ENCODE measurements at regions not wholly inside any gene's neighbourhood (a gene's known extent, or its start where the extent isn't known, plus 50 kb on each side); places are given as distances from the start of the nearest gene placed in this dataset.

DNA sequence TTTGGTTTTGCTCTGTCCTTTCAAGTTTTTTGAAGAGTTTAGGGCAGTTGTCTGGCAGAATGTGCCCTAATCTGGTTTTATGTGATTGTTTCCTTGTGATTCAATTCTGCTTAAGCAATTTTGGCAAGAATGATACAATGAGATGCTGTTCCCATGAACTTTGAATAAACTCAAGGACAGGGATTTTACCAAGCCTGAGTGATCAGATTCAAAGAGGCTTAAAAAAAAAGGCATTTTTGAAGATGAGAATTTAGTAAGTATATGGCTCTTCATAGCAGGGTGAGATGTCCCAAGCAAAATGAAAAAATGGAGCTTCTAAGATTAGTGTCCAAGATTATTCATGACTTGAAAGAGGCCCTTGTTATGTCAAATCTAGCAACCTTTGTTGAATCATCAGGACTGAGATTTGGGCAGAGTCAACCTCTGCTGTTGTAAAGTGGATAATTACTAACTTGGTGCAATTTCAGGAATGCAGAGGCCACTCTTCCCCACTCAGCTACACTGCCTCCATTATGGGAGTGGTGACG, 180.6 kb upstream of the NUDT4 start:
- DNase-seq (ENCODE audit: extremely low read depth, low read depth, low spot score): no peak

DNA sequence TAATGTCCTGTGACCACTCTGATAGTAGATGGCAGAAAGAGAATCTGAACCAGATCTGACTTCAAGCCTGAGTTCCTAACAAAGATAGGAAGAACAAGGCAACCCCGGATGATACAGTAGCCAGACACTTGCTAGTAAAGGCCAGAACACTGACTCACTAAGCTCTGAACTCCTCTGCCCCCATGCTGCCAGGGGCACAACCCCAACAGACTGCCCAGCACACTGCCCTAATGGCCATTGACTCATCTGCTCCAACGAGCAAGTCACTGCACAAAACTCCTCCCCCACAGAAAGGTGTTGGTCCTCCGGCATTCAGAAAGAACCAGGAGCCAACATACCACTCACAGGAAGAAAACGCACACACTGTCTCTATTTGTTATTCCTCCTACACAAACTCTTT, 179.6 kb upstream of the NUDT4 start:
- no peak for DNase-seq (ENCODE audit: extremely low read depth, low read depth, low spot score)

DNA sequence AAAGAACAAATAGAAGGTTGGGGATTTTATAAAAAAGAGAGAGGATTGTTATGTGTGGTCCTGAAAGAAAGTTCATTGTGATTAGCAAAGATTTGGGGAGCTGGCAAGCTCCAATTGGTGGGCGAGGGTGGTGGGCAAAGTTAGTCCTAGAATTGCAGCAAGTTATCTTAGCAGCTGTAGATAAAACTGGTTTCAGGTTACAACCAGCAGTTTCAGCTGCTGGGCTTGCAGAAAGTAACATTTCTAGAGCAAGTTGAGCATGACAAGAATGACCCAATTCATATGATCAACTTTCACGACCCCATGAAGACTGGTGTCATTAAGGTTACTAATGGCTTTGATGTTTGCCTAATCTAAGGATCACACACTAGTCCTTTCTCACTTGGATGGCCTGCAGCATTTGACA, 177.9 kb upstream of the NUDT4 start:
- no peak for DNase-seq (ENCODE audit: extremely low read depth, low read depth, low spot score)

DNA sequence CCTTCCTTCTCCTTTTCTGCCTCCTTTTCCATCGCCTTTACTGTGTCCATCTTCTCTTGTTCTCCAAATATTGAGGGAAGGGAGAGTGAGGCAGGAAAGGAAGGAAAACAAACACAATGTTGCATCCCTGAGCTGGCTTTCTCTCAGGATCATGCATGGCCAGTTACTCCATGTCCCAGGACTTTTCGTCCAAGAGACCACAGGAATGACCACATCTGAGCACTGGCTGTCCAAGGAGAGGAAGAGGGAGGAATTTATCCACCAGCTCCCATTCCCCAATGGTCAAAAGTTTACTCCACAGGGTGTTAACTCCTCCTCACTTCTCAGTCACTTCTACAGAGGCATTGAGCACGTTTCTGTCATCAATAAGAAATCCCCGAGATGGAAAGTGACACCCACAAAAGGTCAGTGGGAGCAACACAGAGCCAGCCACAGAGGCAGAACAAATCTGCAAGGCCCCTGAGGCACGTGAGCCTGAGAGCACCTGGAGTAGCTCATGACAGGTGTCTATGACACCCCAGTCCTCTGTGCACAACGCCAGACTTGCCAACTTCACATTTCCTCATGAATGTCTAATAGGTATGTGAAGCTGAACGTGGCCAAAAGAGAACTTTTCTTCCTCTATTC, 177.3 kb upstream of the NUDT4 start:
- DNase-seq (ENCODE audit: extremely low read depth, low read depth, low spot score): no peak

DNA sequence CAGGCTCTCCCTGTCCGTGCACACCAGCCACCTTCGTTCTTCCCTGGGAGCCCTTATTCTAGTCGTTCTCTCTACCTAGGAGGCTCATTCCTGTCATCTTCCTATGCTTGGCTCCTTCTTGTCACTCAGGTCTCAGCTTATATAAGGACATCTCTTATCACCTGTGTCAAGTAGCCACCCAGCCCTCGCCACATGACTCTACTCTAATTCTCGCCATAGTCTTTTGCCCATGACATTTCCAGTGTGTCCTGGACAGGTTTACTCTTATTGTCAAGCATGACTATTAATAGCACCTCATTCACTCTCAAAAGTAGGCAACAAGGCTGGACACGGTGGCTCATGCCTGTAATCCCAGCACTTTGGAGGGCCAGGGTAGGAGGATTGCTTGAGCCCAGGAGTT, 175.7 kb upstream of the NUDT4 start:
- DNase-seq (ENCODE audit: extremely low read depth, low read depth, low spot score): no peak

DNA sequence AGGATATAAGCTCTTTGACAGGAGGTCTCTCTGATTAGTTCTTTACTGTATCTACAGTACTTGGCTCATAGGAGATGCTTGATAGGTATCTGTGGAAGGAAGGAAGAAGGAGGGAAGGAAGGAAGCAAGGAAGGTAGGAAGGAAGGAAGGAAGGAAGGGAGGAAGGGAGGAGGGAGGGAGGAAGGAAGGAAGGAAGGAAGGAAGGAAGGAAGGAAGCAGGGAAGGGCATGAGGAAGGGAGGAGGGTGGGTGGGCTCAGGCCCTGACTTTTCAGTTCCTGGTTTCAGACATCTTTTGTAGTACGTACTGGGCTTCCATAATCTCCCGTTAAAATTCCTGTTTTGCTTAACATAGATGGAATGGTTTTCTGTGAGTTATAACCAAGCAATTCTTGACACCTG, 175.0 kb upstream of the NUDT4 start:
- DNase-seq (ENCODE audit: extremely low read depth, low read depth, low spot score): no peak

DNA sequence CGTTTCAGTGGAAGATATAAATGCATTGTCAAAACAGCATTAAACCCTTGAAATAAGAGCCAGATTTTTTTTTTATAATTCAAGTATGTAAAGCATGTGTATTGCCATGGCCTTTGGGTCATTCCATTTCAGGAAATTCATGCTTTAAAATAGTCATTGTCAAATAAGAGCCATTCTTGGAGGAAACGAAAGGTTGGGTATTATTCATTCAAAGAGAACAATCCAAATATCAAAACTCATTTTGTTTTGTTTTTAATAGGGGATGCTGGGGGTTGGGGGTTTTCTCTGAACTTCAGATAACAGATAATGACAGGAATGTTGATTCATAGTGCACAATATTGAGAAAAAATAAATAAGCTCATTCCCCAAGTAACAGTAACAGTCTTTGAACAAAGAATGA, 174.4 kb upstream of the NUDT4 start:
- DNase-seq (ENCODE audit: extremely low read depth, low read depth, low spot score): no peak

DNA sequence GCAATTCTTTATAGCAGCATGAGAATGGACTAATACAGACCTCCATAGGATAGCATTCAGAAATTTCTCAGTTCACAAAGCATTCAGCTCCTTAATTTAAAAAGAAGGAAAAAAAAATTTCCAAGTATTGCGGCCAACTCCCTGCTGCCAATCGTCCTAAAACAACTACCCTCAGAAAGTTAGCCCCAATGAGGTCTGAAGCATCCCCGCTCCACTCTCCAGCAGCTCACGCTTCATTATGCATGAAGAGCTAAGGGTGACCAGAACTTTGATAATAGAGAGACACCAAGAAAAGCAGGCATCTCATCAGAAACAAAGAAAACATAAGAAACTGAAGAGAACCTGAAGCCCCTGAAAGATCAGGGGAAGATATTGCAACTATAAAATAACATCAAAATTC, 172.8 kb upstream of the NUDT4 start:
- DNase-seq (ENCODE audit: extremely low read depth, low read depth, low spot score): no peak

DNA sequence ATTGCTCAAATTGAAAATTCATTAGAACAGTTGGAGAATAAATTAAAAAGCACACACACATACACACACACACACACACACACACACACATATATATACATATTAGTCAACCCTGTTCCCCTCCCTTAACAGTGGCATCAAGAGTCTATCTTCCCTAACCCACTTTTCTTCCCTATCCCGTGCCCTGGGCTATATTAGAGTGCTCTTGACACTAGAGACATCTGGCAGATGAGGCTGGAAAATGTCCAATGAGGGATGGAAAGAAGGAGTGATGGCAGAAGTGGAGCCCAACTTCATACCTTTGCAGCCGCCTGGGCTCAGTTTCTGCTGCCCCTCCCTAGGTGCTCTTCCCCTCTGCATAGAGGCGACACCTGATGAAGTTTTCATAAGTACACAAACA, 172.4 kb upstream of the NUDT4 start:
- DNase-seq (ENCODE audit: extremely low read depth, low read depth, low spot score): no peak

DNA sequence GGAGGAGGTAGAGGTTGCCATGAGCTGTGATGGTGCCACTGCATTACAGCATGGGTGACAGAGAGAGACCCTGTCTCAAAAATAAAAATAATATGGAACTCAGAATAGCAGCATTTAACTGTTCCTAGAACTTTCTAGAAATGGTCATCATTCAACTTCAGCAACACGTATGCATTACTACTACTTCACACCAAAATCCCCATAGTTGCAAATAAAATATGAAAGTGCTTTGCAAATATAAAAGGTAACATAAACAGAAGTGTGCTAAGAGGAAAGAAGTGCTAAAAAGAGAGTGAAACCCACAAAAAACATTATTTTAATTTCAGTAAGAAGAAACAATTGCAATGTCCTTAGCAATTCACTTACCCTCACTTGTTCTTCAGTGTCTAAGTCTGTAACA, 169.7 kb upstream of the NUDT4 start:
- DNase-seq (ENCODE audit: extremely low read depth, low read depth, low spot score): no peak

DNA sequence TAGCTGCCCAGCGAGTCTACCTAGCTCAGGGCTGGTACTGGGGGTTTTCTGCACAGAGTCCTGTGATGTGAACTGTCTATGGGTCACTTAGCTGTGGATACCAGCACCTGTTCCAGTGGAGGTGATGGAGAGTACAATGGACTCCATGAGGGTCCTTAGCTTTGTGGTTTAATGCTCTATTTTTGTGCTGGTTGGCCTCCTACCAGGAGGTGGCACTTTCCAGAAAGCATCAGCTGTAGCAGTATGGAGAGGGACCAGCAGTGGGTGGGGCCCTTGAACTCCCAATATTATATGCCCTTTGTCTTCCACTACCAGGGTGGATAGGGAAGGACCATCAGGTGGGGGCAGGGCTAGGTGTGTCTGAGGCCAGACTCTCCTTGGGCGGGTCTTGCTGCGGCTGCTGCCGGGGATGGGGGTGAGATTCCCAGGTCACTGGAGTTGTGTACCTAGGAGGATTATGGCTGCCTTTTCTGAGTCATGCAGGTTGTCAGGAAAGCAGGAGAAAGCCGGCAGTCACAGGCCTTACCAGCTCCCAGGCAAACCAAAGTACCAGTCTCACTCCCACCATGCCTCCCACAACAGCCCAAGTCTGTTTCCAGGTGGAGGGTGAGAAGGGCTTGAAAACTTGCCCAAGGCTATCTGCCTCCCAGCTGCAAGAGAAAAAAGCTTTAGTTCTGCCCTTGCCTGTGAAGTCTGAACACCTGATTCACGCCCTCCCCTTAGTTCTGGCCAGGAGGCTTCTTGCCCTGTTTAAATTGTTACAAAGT, 163.0 kb upstream of the NUDT4 start:
- no peak for DNase-seq (ENCODE audit: extremely low read depth, low read depth, low spot score)

DNA sequence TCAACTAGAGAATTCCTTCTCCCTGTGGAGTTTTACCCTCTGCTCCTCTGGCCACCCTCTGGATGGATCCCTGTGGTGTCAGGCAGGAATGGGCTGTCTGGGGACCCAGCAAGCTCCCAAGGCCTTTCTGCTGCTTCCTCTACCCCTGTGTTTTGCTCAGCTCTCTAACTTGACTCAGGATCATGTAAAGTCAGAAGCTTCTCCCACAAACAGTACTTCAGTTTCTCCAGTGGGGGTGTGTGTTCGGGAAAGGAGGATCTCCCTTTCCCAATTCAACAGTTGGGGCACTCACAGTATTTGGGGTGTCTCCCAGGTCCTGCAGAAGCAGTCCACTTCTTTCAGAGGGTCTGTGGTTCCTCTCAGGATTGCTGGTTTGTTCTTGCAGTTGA, 162.4 kb upstream of the NUDT4 start:
- no peak for DNase-seq (ENCODE audit: extremely low read depth, low read depth, low spot score)

DNA sequence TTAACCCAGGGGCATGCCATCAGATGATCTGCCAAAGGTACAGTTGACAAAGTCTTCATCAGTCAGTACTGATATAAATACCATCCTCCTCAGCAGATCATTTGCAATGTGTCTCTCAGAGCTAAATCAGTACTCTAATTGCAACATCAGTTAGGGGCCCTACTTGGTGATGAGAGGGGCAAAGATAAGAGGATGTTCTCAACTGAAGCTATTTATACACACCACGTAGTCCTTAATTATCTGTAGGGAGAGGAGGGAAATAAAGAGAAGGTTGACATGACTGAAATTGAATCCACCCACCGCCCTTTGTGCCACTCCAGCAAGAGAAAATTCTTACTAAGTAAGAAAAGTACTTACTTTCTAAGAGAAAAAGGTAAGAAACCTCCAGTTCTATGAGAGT, 157.8 kb upstream of the NUDT4 start:
- no peak for DNase-seq (ENCODE audit: extremely low read depth, low read depth, low spot score)

DNA sequence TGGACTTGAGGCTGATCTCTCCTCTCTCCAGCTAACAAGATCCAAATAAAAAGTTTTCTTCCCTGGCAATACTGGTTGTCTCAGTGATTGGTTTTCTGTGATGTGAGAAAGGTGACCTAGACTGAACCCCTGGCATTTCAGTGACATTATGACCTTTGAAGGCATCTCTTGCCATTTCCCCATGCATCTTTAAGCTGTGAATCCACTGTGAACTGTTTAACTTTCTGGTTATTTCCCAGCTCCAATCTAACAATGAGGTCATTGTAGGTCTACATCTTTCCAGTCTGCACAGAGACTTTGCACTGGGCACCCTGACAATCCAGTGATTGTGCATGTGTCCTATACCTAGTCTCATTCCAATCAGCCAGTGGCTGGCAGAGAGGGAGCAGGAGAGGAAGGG, 155.9 kb upstream of the NUDT4 start:
- DNase-seq (ENCODE audit: extremely low read depth, low read depth, low spot score): no peak

DNA sequence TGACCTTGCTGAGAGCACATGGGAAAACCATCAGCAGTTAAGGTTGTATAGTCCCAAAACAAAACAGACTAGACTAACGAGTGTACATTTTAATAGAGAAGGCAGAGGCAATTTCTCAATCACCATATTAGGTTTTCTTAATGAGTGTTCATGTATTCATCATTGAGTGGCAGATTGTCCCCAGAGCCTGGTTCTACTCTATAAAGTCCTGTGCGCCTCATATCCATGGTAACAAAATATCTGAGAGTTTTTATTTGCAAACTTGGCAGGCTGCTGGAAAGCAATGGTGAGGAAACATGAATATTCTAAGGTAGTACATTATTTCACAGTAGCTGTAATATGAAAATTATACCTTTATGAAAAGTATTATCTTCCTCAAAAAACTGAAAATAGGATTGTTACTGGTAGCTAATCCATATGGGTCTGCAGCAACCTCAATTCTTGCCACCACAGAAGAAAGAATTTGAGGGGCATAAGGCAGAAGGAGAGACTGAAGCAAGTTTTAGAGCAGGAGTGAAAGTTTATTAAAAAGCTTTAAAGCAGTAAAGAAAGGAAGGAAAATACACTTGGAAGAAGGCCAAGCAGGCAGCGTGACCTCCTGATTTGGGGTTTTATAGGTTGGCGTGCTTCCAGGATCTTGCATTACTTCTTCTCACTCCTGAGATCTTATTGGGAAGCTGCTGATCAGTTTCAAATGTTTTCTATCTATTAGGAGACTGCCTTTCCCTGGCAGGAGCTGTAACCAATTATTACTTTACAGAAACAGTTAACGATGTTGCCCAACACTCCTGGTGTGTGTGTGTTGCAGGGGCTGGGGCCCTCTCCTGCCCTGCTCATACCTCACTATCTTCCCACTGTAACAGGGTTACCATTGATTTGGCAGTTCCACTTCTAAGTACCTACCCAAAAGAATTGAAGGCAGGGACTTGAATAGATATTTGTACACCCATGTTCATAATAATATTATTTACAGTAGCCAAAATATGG, 154.0 kb upstream of the NUDT4 start:
- no peak for DNase-seq (ENCODE audit: extremely low read depth, low read depth, low spot score)

DNA sequence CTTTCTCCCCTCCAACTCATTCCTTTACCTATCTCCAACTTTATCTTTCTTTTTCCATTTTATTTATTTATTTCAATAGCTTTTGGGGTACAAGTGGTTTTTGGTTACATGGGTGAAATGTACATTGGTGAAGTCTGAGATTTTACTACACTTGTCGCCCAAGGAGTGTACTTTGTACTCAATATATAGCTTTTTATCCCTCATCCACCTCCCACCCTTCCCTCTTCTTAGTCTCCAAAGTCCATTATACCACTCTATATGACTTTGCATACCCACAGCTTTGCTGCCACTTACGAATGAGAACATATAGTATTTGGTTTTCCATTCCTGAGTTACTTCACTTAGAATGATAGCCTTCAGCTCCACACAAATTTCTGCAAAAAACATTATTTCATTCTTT, 152.6 kb upstream of the NUDT4 start:
- DNase-seq (ENCODE audit: extremely low read depth, low read depth, low spot score): no peak

DNA sequence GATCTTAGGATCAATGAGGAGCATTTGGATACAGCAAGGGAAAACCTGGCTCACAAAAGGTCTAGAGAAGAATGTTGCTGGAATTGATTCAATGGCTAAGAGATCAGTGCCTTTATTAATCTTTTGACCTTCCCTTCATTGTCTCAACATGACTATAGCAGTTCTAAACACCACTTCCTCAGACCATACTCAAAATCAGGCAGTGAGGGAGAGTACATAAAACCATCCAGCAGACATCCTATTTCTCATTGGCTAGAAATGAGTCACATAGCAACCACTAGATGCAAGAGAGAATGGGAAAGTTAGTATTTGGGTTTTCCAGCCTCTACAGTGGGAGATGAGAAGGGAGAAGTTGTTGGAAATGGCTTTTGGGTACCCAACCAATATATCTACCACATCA, 151.4 kb upstream of the NUDT4 start:
- no peak for DNase-seq (ENCODE audit: extremely low read depth, low read depth, low spot score)

DNA sequence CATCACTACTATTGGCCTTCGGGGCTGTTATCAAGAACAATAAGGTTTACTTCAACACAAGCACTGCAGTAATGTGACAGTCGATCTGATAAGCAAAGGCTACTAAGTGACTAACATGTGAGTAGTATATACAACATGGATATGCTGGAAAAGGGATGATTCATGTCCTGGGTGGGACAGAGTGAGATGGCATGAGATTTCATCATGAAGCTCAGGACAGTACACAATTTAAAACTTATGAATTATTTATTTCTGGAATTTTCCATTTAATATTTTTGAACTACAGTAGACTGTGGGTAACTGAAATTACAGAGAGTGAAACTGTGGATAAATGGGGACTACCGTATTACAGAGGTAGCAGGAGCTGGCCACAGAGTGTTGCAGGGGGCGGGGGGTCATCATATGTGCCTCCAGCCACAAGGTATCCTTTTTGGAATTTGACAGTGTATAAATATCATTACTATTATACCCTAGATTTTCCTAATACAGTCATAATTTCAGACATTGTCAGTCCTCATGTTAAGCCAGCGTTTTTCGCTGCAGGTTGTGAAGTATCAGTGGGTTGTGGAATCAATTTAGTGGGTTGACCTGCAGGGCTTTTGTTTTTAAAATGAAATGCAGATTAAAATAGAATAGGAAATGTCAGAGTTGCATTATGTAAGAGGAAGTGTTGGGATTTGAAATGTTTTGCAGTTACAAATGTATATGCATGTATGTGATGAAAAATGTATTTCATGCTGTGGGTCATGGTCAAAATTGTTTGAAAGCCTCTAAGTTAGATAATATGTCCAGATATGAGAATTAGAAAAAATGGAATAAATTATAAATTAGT, 148.0 kb upstream of the NUDT4 start:
- no peak for DNase-seq (ENCODE audit: extremely low read depth, low read depth, low spot score)

DNA sequence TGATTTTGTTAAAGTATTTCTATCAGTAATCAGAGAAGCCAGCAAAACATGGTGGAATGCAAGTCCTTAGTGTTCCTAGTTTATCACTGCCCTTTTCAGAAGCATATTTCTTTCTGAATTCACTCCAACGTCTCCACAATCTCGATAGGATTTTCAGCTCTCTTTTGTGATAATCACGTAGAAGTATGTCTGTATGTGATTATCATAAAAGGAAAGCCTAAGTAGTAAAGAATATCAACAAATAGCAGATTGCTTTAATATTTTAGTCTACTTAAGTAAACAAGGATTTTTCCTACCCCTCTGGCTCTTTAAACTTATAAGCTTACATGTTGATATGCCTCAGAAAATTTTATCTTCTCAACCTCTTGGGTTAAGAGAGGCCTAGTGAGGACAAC, 147.4 kb upstream of the NUDT4 start:
- no peak for DNase-seq (ENCODE audit: extremely low read depth, low read depth, low spot score)

DNA sequence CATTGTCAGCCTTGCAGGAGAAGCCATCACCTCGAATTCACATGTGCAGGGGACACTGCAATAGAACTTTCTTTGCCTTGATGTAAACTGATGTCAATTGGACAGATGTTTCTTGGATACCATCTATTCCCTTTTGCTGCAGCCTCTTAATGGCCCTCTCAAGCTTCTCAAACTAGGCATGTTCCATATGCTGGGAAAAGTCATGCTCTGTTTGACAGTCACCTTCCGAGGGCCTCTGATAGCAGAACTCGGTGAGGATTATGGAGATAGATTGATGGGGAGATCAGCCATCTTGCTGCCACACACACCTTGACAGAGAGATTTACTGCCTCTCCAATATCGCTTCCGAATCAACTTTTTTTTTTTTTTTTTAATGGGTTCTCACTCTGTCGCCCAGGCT, 145.8 kb upstream of the NUDT4 start:
- no peak for DNase-seq (ENCODE audit: extremely low read depth, low read depth, low spot score)

DNA sequence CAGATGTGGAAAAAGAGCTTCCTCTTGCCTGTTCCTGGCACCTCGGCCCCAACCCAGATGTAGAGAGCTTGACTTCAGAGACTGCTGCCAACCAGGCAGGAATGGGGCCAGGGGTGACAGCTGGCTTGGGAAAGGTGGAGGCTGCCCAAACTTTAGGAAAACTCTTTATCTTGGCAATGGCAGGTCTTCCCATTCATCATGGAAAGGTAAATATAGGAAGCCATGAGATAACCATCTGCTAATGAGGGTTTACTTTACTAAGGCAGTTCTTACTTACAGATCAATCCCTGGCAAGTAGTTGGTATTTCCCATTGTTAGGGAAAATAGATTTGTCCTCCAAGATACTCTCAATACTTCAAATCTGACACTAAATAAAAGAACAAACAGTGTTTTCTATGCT, 143.1 kb upstream of the NUDT4 start:
- no peak for DNase-seq (ENCODE audit: extremely low read depth, low read depth, low spot score)
